HTR-8/SVneo (cell line): ENCODE measurements at regions not wholly inside any gene's neighbourhood (a gene's known extent, or its start where the extent isn't known, plus 50 kb on each side); places are given as distances from the start of the nearest gene placed in this dataset.
"Not testable (repeated sequence)": the region's sequence is repeated elsewhere in the genome, so short reads cannot be mapped to it uniquely, and the experiment has no call there.

Experiments used
- DNase-seq: peaks from one replicate; pipeline ENCODE4 v3.0.0; 2011; ENCODE audit warnings: low spot score, mixed read lengths; ENCODE audit not compliant: insufficient read length
- FAIRE-seq: peaks from 2 replicates; lab custom pipeline; 2011; peaks lifted over from hg19 to GRCh38; lab: Jason Lieb, UNC

- DNase-seq (no peak), FAIRE-seq (no peak)
These were observed 174.3 kb downstream of the CPS1 start for GRCh38 chr2:210730672-210731071.

GRCh38 chr2:210746826-210747225, 190.4 kb downstream of the CPS1 start:
- DNase-seq, FAIRE-seq: not testable (repeated sequence)

GRCh38 chr2:210752532-210752931, 196.1 kb downstream of the CPS1 start:
- no peak for DNase-seq
- no peak for FAIRE-seq

GRCh38 chr2:210753386-210753785, 197.0 kb downstream of the CPS1 start:
- FAIRE-seq (no peak), DNase-seq (no peak)

- no peak for DNase-seq
- no peak for FAIRE-seq
These were observed 200.5 kb downstream of the CPS1 start for GRCh38 chr2:210756855-210757254.

GRCh38 chr2:210762604-210763588, 206.5 kb downstream of the CPS1 start:
- no peak for DNase-seq
- FAIRE-seq, result no peak

GRCh38 chr2:210768329-210768910, 212.0 kb downstream of the CPS1 start:
- no peak for DNase-seq
- FAIRE-seq, result no peak

GRCh38 chr2:210776756-210777155, 220.4 kb downstream of the CPS1 start:
- no peak for DNase-seq
- FAIRE-seq, result no peak

- FAIRE-seq, result no peak
These were observed 225.8 kb downstream of the CPS1 start for GRCh38 chr2:210782222-210782621.

GRCh38 chr2:210787831-210788230, 231.4 kb downstream of the CPS1 start:
- DNase-seq, FAIRE-seq: not testable (repeated sequence)

More at GRCh38 chr2:210782222-210782621, 225.8 kb downstream of the CPS1 start:
- DNase-seq, result no peak

GRCh38 chr2:210792000-210792399, 235.6 kb downstream of the CPS1 start:
- DNase-seq (no peak), FAIRE-seq (no peak)

GRCh38 chr2:210795506-210795905, 239.1 kb downstream of the CPS1 start:
- DNase-seq, result no peak
- no peak for FAIRE-seq

- no peak for DNase-seq
- no peak for FAIRE-seq
These were observed 241.8 kb downstream of the CPS1 start for GRCh38 chr2:210798180-210798579.

GRCh38 chr2:210814251-210815025, 258.0 kb downstream of the CPS1 start:
- no peak for FAIRE-seq
- no peak for DNase-seq

- FAIRE-seq, result no peak
- no peak for DNase-seq
These were observed 260.4 kb downstream of the CPS1 start for GRCh38 chr2:210816769-210817168.

GRCh38 chr2:210818473-210818872, 262.1 kb downstream of the CPS1 start:
- no peak for FAIRE-seq

GRCh38 chr2:210833403-210833802, 277.0 kb downstream of the CPS1 start:
- no peak for DNase-seq
- no peak for FAIRE-seq

More at GRCh38 chr2:210818473-210818872, 262.1 kb downstream of the CPS1 start:
- DNase-seq, result no peak

- DNase-seq, result no peak
- no peak for FAIRE-seq
These were observed 282.6 kb downstream of the CPS1 start for GRCh38 chr2:210839034-210839433.

- FAIRE-seq (no peak), DNase-seq (no peak)
These were observed 283.1 kb downstream of the CPS1 start for GRCh38 chr2:210839450-210839849.

GRCh38 chr2:210842896-210843295, 286.5 kb downstream of the CPS1 start:
- no peak for FAIRE-seq
- DNase-seq, result no peak

GRCh38 chr2:210844016-210844415, 287.6 kb downstream of the CPS1 start:
- no peak for DNase-seq
- FAIRE-seq, result no peak
